Left cardiac atrium (tissue), 4 donors: ENCODE measurements at regions not wholly inside any gene's neighbourhood (a gene's known extent, or its start where the extent isn't known, plus 50 kb on each side); places are given as distances from the start of the nearest gene placed in this dataset.
"Not testable (repeated sequence)": the region's sequence is repeated elsewhere in the genome, so short reads cannot be mapped to it uniquely, and the experiment has no call there.

Experiments used
- ATAC-seq, 2 donors: fragments of 200-7000 bp; cut with Tn5 transposase; one replicate each; pipeline ENCODE4 v1.9.1; 2020; ENCODE audit warnings: mild to moderate bottlenecking in 2 of 2, moderate library complexity in 2 of 2
- DNase-seq: peaks from one replicate; pipeline ENCODE4 v3.0.0-alpha.2; 2020
- intact Hi-C, 2 donors: fragments of 100-400 bp; cut with DNase I; formaldehyde crosslinking; loops; one replicate each; pipeline versions ENCODE4 v1.14.1 to v1.15.1; 2022 to 2023
- donor health status: DM: no; HTN: yes; CAD: no.
- donor health status: DM: no; HTN: yes; CAD: no; lungs with severe emphysema.
- donor health status: DM: yes; HTN: yes; CAD: no.
- donor health status: Dilated cardiomyopathy.

GRCh38 chrX:18102006-18102405, 118.7 kb downstream of the BEND2 start:
- intact Hi-C loops = no loop called here
- no peak for DNase-seq
- no peak for ATAC-seq

- no peak for DNase-seq
- intact Hi-C loops = no loop called here
- ATAC-seq = no peak
Measured at GRCh38 chrX:18101087-18101486, 119.6 kb downstream of the BEND2 start.

- DNase-seq = no peak
- no peak for ATAC-seq
- intact Hi-C loops = no loop called here
Measured at GRCh38 chrX:18099745-18100144, 120.9 kb downstream of the BEND2 start.

- ATAC-seq = peak; percentile 75 to 77
- intact Hi-C loops = no loop called here
- peak; percentile 20 for DNase-seq
Measured at GRCh38 chrX:18098763-18099162, 121.9 kb downstream of the BEND2 start.

GRCh38 chrX:18076434-18076833, 144.3 kb downstream of the BEND2 start:
- intact Hi-C loops = no loop called here
- DNase-seq (no peak), ATAC-seq (no peak)

GRCh38 chrX:18075603-18076002, 145.1 kb downstream of the BEND2 start:
- DNase-seq = no peak

GRCh38 chrX:18068045-18068444, 152.6 kb downstream of the BEND2 start:
- DNase-seq, intact Hi-C loops, ATAC-seq: not testable (repeated sequence)

More at GRCh38 chrX:18075603-18076002, 145.1 kb downstream of the BEND2 start:
- no peak for ATAC-seq
- intact Hi-C loops = no loop called here

GRCh38 chrX:18065956-18066355, 154.7 kb downstream of the BEND2 start:
- intact Hi-C loops = no loop called here
- DNase-seq = no peak
- ATAC-seq = no peak

GRCh38 chrX:18051690-18052089, 169.0 kb downstream of the BEND2 start:
- no peak for ATAC-seq
- intact Hi-C loops = no loop called here
- no peak for DNase-seq

- ATAC-seq = no peak
- no peak for DNase-seq
Measured at GRCh38 chrX:18047491-18047890, 173.2 kb downstream of the BEND2 start.

GRCh38 chrX:18045436-18045835, 175.2 kb downstream of the BEND2 start:
- no peak for DNase-seq
- intact Hi-C loops = no loop called here
- no peak for ATAC-seq

More at GRCh38 chrX:18047491-18047890, 173.2 kb downstream of the BEND2 start:
- intact Hi-C loops = no loop called here

- intact Hi-C loops = no loop called here
- DNase-seq (no peak), ATAC-seq (no peak)
Measured at GRCh38 chrX:18042776-18043175, 177.9 kb downstream of the BEND2 start.

GRCh38 chrX:18041656-18042055, 179.0 kb downstream of the BEND2 start:
- intact Hi-C loops = no loop called here
- DNase-seq = no peak

GRCh38 chrX:18039023-18039422, 177.9 kb upstream of the RAI2 start:
- ATAC-seq = no peak
- intact Hi-C loops = no loop called here
- no peak for DNase-seq

More at GRCh38 chrX:18041656-18042055, 179.0 kb downstream of the BEND2 start:
- ATAC-seq = no peak

- ATAC-seq (no peak), DNase-seq (no peak)
- intact Hi-C loops = no loop called here
Measured at GRCh38 chrX:18036394-18036793, 175.3 kb upstream of the RAI2 start.

- intact Hi-C loops = no loop called here
- DNase-seq (no peak), ATAC-seq (no peak)
Measured at GRCh38 chrX:18034945-18035344, 173.8 kb upstream of the RAI2 start.

- intact Hi-C loops = no loop called here
Measured at GRCh38 chrX:18034504-18034903, 173.4 kb upstream of the RAI2 start.

GRCh38 chrX:18032486-18033221, 171.6 kb upstream of the RAI2 start:
- DNase-seq (no peak), ATAC-seq (no peak)
- intact Hi-C loops = no loop called here

More at GRCh38 chrX:18034504-18034903, 173.4 kb upstream of the RAI2 start:
- DNase-seq (no peak), ATAC-seq (no peak)

GRCh38 chrX:18031726-18032375, 170.8 kb upstream of the RAI2 start:
- ATAC-seq (no peak), DNase-seq (no peak)
- intact Hi-C loops = no loop called here

- DNase-seq, ATAC-seq: not testable (repeated sequence)
Measured at GRCh38 chrX:18030656-18031055, 169.6 kb upstream of the RAI2 start.

GRCh38 chrX:18026166-18026565, 165.1 kb upstream of the RAI2 start:
- peak; percentile 50 to 71 for ATAC-seq
- DNase-seq = no peak
- intact Hi-C loops = no loop called here

More at GRCh38 chrX:18030656-18031055, 169.6 kb upstream of the RAI2 start:
- intact Hi-C loops = not testable (repeated sequence)
